ENCODE measurements at regions not wholly inside any gene's neighbourhood (a gene's known extent, or its start where the extent isn't known, plus 50 kb on each side); places are given as distances from the start of the nearest gene placed in this dataset.

GRCh38 chr4:135166661-135167060 is 965.1 kb upstream of the PABPC4L start:
- H3K4me1 ChIP-seq (ENCODE audit: insufficient read depth): no peaks in the 10 kb centered on the region
- H3K79me2 ChIP-seq (ENCODE audit: insufficient read depth): no peaks in the 10 kb centered on the region
- H3K9me3 ChIP-seq (ENCODE audit: low read depth): no peaks in the 10 kb centered on the region
- H3K27me3 ChIP-seq (replicated peaks; ENCODE audit: insufficient read depth): no peaks in the 10 kb centered on the region
- no peaks in the 10 kb centered on the region for H4K20me1 ChIP-seq (ENCODE audit: insufficient read depth)
- no peaks in the 10 kb centered on the region for H3K9me2 ChIP-seq (ENCODE audit: insufficient read depth)
- no peak for DNase-seq
- H3K27ac ChIP-seq: no peak overlapping the region
- in situ Hi-C loops (cut with MboI): no loop called here
- H3K4me2 ChIP-seq (ENCODE audit: unreplicated experiment): no peak overlapping the region
- H3K4me3 ChIP-seq: no peak overlapping the region
- H3K36me3 ChIP-seq (ENCODE audit: low read depth): no peaks in the 10 kb centered on the region
- H3F3A ChIP-seq (ENCODE audit: insufficient read depth): no peaks in the 10 kb centered on the region
- no peak overlapping the region for H2AFZ ChIP-seq
- 46 to 54% methylated on average over 2 of the region's 2 CpGs for WGBS, 2 experiments (ENCODE audit: low coverage in 1 of 2, low lambda C conversion rate in 2 of 2, missing lambda C conversion rate in 2 of 2)
- TF ChIP-seq EZH2phosphoT487 (IDR thresholded peaks at IDR 0.05; ENCODE audit: insufficient read depth, low read depth): no peak
- no peak for TF ChIP-seq EZH2 (IDR thresholded peaks at IDR 0.05; ENCODE audit: insufficient read depth, poor library complexity, severe bottlenecking)
- no peak overlapping the region for H3K9ac ChIP-seq

DNA sequence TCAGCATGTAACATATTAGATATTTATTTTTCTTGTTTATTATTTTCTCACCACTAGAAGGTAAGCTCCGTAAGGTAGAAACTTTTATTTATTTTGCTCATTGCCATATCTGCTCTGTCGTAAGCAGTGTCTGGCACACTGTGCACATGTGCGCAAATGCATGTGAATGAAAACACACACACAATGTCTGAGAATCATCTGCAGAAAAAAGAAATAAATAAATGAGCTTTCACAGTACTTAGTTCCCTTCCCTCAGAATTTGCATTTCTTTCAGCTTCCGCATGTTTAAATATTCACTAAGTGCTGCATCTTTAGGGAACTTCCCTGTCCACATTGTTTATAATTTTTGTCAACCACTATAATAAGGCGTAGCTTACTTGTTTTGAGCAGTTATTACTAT is 963.0 kb upstream of the PABPC4L start:
- H3K4me1 ChIP-seq (ENCODE audit: insufficient read depth): no peaks in the 10 kb centered on the region
- no peak overlapping the region for H3K9ac ChIP-seq
- DNase-seq: no peak
- no peak overlapping the region for H3K27ac ChIP-seq
- no peak overlapping the region for H3K4me2 ChIP-seq (ENCODE audit: unreplicated experiment)
- no peak overlapping the region for H3K4me3 ChIP-seq
- no peak overlapping the region for H2AFZ ChIP-seq
- H3K79me2 ChIP-seq (ENCODE audit: insufficient read depth): no peaks in the 10 kb centered on the region
- TF ChIP-seq EZH2 (IDR thresholded peaks at IDR 0.05; ENCODE audit: insufficient read depth, poor library complexity, severe bottlenecking): no peak
- no peak for TF ChIP-seq EZH2phosphoT487 (IDR thresholded peaks at IDR 0.05; ENCODE audit: insufficient read depth, low read depth)
- H3K9me2 ChIP-seq (ENCODE audit: insufficient read depth): no peaks in the 10 kb centered on the region
- 20% methylated on average over 5 of the region's 5 CpGs for WGBS, 2 experiments (ENCODE audit: low coverage in 1 of 2, low lambda C conversion rate in 2 of 2, missing lambda C conversion rate in 2 of 2)
- no peaks in the 10 kb centered on the region for H3F3A ChIP-seq (ENCODE audit: insufficient read depth)
- no peaks in the 10 kb centered on the region for H3K36me3 ChIP-seq (ENCODE audit: low read depth)
- no peaks in the 10 kb centered on the region for H3K27me3 ChIP-seq (replicated peaks; ENCODE audit: insufficient read depth)
- no peaks in the 10 kb centered on the region for H3K9me3 ChIP-seq (ENCODE audit: low read depth)
- in situ Hi-C loops (cut with MboI): no loop called here
- H4K20me1 ChIP-seq (ENCODE audit: insufficient read depth): no peaks in the 10 kb centered on the region

- Histone ChIP-seq H3K36me3 (ENCODE audit: low read depth) (no peaks in the 10 kb centered on the region), H3K79me2 (ENCODE audit: insufficient read depth) (no peaks in the 10 kb centered on the region), H3K4me3 (no peak overlapping the region), H3K4me2 (ENCODE audit: unreplicated experiment) (no peak overlapping the region), H3K27me3 (replicated peaks; ENCODE audit: insufficient read depth) (no peaks in the 10 kb centered on the region), H3K9me3 (ENCODE audit: low read depth) (no peaks in the 10 kb centered on the region), H3K9ac (no peak overlapping the region), H3F3A (ENCODE audit: insufficient read depth) (no peaks in the 10 kb centered on the region), H3K9me2 (ENCODE audit: insufficient read depth) (no peaks in the 10 kb centered on the region), H4K20me1 (ENCODE audit: insufficient read depth) (no peaks in the 10 kb centered on the region), H3K27ac (no peak overlapping the region), H3K4me1 (ENCODE audit: insufficient read depth) (no peaks in the 10 kb centered on the region), H2AFZ (no peak overlapping the region)
- 6 to 10% methylated on average over 1 of the region's 1 CpG for WGBS, 2 experiments (ENCODE audit: low coverage in 1 of 2, low lambda C conversion rate in 2 of 2, missing lambda C conversion rate in 2 of 2)
- no peak for DNase-seq
- TF ChIP-seq EZH2phosphoT487 (IDR thresholded peaks at IDR 0.05; ENCODE audit: insufficient read depth, low read depth): no peak
- TF ChIP-seq EZH2 (IDR thresholded peaks at IDR 0.05; ENCODE audit: insufficient read depth, poor library complexity, severe bottlenecking): no peak
- in situ Hi-C loops (cut with MboI): no loop called here
These were observed 942.9 kb upstream of the PABPC4L start for GRCh38 chr4:135144498-135144897.

DNA sequence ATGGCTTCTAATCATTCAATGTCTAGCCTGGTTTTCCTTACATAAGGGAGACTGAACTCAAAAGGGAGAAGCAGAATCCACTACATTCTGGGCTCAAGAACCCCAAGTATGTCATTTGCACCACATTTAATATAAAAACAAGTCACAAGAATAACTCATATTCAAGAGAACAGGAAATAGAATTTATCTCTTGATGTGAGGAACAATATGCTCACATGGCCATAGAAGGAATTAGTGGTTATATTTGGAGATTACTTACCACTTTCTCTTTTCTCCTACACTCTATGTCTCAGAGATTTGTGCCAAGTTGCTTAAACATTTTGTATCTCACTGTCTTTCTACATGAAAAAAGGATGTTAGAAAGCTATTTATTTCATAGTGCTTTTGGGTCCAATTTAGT is 922.6 kb upstream of the PABPC4L start:
- in situ Hi-C loops (cut with MboI): no loop called here
- Histone ChIP-seq H2AFZ (no peak overlapping the region), H3K79me2 (ENCODE audit: insufficient read depth) (no peaks in the 10 kb centered on the region), H3K36me3 (ENCODE audit: low read depth) (no peaks in the 10 kb centered on the region), H3K4me2 (ENCODE audit: unreplicated experiment) (no peak overlapping the region), H3K4me3 (no peak overlapping the region), H3K4me1 (ENCODE audit: insufficient read depth) (no peaks in the 10 kb centered on the region), H3F3A (ENCODE audit: insufficient read depth) (no peaks in the 10 kb centered on the region), H3K27ac (no peak overlapping the region), H4K20me1 (ENCODE audit: insufficient read depth) (no peaks in the 10 kb centered on the region), H3K9me2 (ENCODE audit: insufficient read depth) (no peaks in the 10 kb centered on the region), H3K27me3 (replicated peaks; ENCODE audit: insufficient read depth) (no peaks in the 10 kb centered on the region), H3K9ac (no peak overlapping the region), H3K9me3 (ENCODE audit: low read depth) (no peaks in the 10 kb centered on the region)
- no peak for DNase-seq
- TF ChIP-seq EZH2 (IDR thresholded peaks at IDR 0.05; ENCODE audit: insufficient read depth, poor library complexity, severe bottlenecking): no peak

- Histone ChIP-seq H3K4me1 (ENCODE audit: insufficient read depth) (no peaks in the 10 kb centered on the region), H3F3A (ENCODE audit: insufficient read depth) (no peaks in the 10 kb centered on the region), H3K27me3 (replicated peaks; ENCODE audit: insufficient read depth) (no peaks in the 10 kb centered on the region), H3K4me2 (ENCODE audit: unreplicated experiment) (no peak overlapping the region), H3K27ac (no peak overlapping the region), H4K20me1 (ENCODE audit: insufficient read depth) (no peaks in the 10 kb centered on the region), H3K9me2 (ENCODE audit: insufficient read depth) (no peaks in the 10 kb centered on the region), H3K79me2 (ENCODE audit: insufficient read depth) (no peaks in the 10 kb centered on the region), H3K9me3 (ENCODE audit: low read depth) (no peaks in the 10 kb centered on the region), H3K36me3 (ENCODE audit: low read depth) (no peaks in the 10 kb centered on the region), H2AFZ (no peak overlapping the region), H3K4me3 (no peak overlapping the region), H3K9ac (no peak overlapping the region)
- 53 to 62% methylated on average over 1 of the region's 1 CpG for WGBS, 2 experiments (ENCODE audit: low coverage in 1 of 2, low lambda C conversion rate in 2 of 2, missing lambda C conversion rate in 2 of 2)
- TF ChIP-seq EZH2phosphoT487 (IDR thresholded peaks at IDR 0.05; ENCODE audit: insufficient read depth, low read depth) (no peak), EZH2 (IDR thresholded peaks at IDR 0.05; ENCODE audit: insufficient read depth, poor library complexity, severe bottlenecking) (no peak)
- in situ Hi-C loops (cut with MboI): no loop called here
- DNase-seq: no peak
These were observed 922.0 kb upstream of the PABPC4L start for GRCh38 chr4:135123632-135124031.

Data from GM23248 (cell line).